IMR-90 (cell line): ENCODE measurements at regions not wholly inside any gene's neighbourhood (a gene's known extent, or its start where the extent isn't known, plus 50 kb on each side); places are given as distances from the start of the nearest gene placed in this dataset.
A peak's percentile ranks its signal among the peaks of the same experiment; 100 is the strongest.

ENCODE experiments used
- ATAC-seq: fragments of 200-7000 bp; cut with Tn5 transposase; 2 replicates; pipeline ENCODE4 v1.9.1; 2020; ENCODE audit warnings: low read depth, mild to moderate bottlenecking, moderate library complexity
- BruUV-seq: library from RNA; stranded (reverse); fragments of 400-500 nt; replicated peaks from 2 replicates; lab custom pipeline; 2021; lab: Mats Ljungman, UMichigan
- CTCF ChIA-PET: fragments of 300-600 bp; formaldehyde crosslinking; extraction: SDS; loops from one replicate; lab custom pipeline; 2021; ENCODE audit warnings: antibody characterized with exemption; lab: Yijun Ruan, JAX
- POLR2A ChIA-PET: fragments of 300-600 bp; sonication (Branson Sonifier 250); formaldehyde crosslinking; loops from one replicate; lab custom pipeline; 2022; ENCODE audit warnings: antibody characterized with exemption; ENCODE audit not compliant: unreplicated experiment; lab: Charles Lee
- DNase-seq: peaks from one replicate; pipeline ENCODE4 v3.0.0; 2013
- H2AFZ ChIP-seq: replicated peaks from 2 replicates; pipeline ENCODE3; 2013; ENCODE audit warnings: low read length, mild to moderate bottlenecking; ENCODE audit not compliant: poor library complexity
- H2AK5ac ChIP-seq: 2 replicates; pipeline ENCODE4 v1.6.1; 2013; ENCODE audit warnings: low read depth, low read length, inconsistent platforms
- H2AK9ac ChIP-seq: replicated peaks from 2 replicates; pipeline ENCODE3; 2013; ENCODE audit warnings: mild to moderate bottlenecking, low read depth, low read length, moderate library complexity; ENCODE audit not compliant: poor library complexity
- H2BK120ac ChIP-seq: 2 replicates; pipeline ENCODE4 v1.6.1; 2013; ENCODE audit warnings: low read depth, low read length, inconsistent platforms
- H2BK15ac ChIP-seq: 3 replicates; pipeline ENCODE4 v1.6.1; 2013; ENCODE audit warnings: low read depth, low read length, inconsistent platforms
- H2BK20ac ChIP-seq: 2 replicates; pipeline ENCODE4 v1.6.1; 2013; ENCODE audit warnings: low read depth, mild to moderate bottlenecking, inconsistent platforms, low read length, moderate library complexity
- H2BK5ac ChIP-seq: 2 replicates; pipeline ENCODE4 v1.6.1; 2013; ENCODE audit warnings: mild to moderate bottlenecking, low read depth, low read length, inconsistent platforms; ENCODE audit not compliant: poor library complexity, severe bottlenecking
- H3K14ac ChIP-seq: replicated peaks from 2 replicates; pipeline ENCODE4 v1.6.1; 2013; ENCODE audit warnings: low read depth, low read length, inconsistent platforms
- H3K18ac ChIP-seq: 2 replicates; pipeline ENCODE4 v1.6.1; 2013; ENCODE audit warnings: low read depth, low read length, control low read depth
- H3K23ac ChIP-seq: 2 replicates; pipeline ENCODE4 v1.6.1; 2013; ENCODE audit warnings: low read depth, low read length, inconsistent platforms
- H3K27ac ChIP-seq: 2 replicates; pipeline ENCODE4 v1.5.1; 2013; ENCODE audit warnings: mild to moderate bottlenecking, control low read depth, low read length; ENCODE audit not compliant: insufficient read depth
- H3K27me3 ChIP-seq: 2 replicates; pipeline ENCODE4 v1.6.1; 2013; ENCODE audit warnings: low read length; ENCODE audit not compliant: control insufficient read depth, insufficient read depth
- H3K36me3 ChIP-seq: 2 replicates; pipeline ENCODE4 v1.6.1; 2013; ENCODE audit warnings: low read length, mixed read lengths; ENCODE audit not compliant: control insufficient read depth, insufficient read depth
- H3K4ac ChIP-seq: 2 replicates; pipeline ENCODE4 v1.6.1; 2013; ENCODE audit warnings: low read depth, low read length, inconsistent platforms
- H3K4me1 ChIP-seq: 2 replicates; pipeline ENCODE4 v1.6.1; 2013; ENCODE audit warnings: low read length, mixed read lengths; ENCODE audit not compliant: control insufficient read depth, insufficient read depth
- H3K4me2 ChIP-seq: 2 replicates; pipeline ENCODE4 v1.6.1; 2013; ENCODE audit warnings: low read depth, mild to moderate bottlenecking, control low read depth, low read length, moderate library complexity
- H3K4me3 ChIP-seq: 2 replicates; pipeline ENCODE4 v1.5.1; 2013; ENCODE audit warnings: low read depth, mild to moderate bottlenecking, control low read depth, low read length, moderate library complexity; ENCODE audit not compliant: insufficient read depth
- H3K56ac ChIP-seq: 2 replicates; pipeline ENCODE4 v1.6.1; 2013; ENCODE audit warnings: low read length, inconsistent platforms; ENCODE audit not compliant: insufficient read depth; ENCODE audit errors: extremely low read depth
- H3K79me1 ChIP-seq, 2 experiments: 2 replicates each; pipeline ENCODE4 v1.6.1; 2013; ENCODE audit warnings: low read length in 2 of 2, inconsistent platforms in 1 of 2, low read depth in 1 of 2
- H3K9ac ChIP-seq: 2 replicates; pipeline ENCODE4 v1.6.1; 2013; ENCODE audit warnings: low read depth, low read length, control low read depth
- H3K9me1 ChIP-seq: 2 replicates; pipeline ENCODE4 v1.6.1; 2013; ENCODE audit warnings: low read length, inconsistent platforms; ENCODE audit not compliant: insufficient read depth
- H3K9me3 ChIP-seq: 2 replicates; pipeline ENCODE4 v1.6.1; 2013; ENCODE audit warnings: low read length; ENCODE audit not compliant: control insufficient read depth, insufficient read depth
- H4K20me1 ChIP-seq: 2 replicates; pipeline ENCODE4 v1.6.1; 2013; ENCODE audit warnings: low read length, inconsistent platforms; ENCODE audit not compliant: insufficient read depth
- H4K5ac ChIP-seq: 2 replicates; pipeline ENCODE4 v1.6.1; 2013; ENCODE audit warnings: mild to moderate bottlenecking, low read depth, low read length, control low read depth
- H4K8ac ChIP-seq, 2 experiments: 2 replicates each; pipeline ENCODE4 v1.6.1; 2013; ENCODE audit warnings: low read depth in 2 of 2, low read length in 2 of 2, control low read depth in 1 of 2, inconsistent platforms in 1 of 2
- H4K91ac ChIP-seq: 2 replicates; pipeline ENCODE4 v1.6.1; 2013; ENCODE audit warnings: low read depth, low read length, inconsistent platforms; ENCODE audit not compliant: insufficient read depth
- BHLHE40 ChIP-seq: fragments of 150-350 bp; IDR thresholded peaks from 2 replicates; pipeline ENCODE4 v1.6.1; 2016; ENCODE audit warnings: mild to moderate bottlenecking, low read depth, low read length
- CEBPB ChIP-seq: IDR thresholded peaks from 2 replicates; pipeline ENCODE4 v1.6.1; 2012; ENCODE audit warnings: low read depth, low read length, improper control_type of control experiment
- CHD1 ChIP-seq: IDR thresholded peaks from 2 replicates; pipeline ENCODE4 v1.6.1; 2012; ENCODE audit warnings: low read depth, low read length, improper control_type of control experiment
- ELK1 ChIP-seq: fragments of 150-350 bp; IDR thresholded peaks from 2 replicates; pipeline ENCODE4 v1.6.1; 2016; ENCODE audit warnings: low read depth, mild to moderate bottlenecking, low read length, moderate library complexity, borderline replicate concordance
- FOS ChIP-seq: fragments of 150-350 bp; IDR thresholded peaks from 2 replicates; pipeline ENCODE4 v1.6.1; 2016; ENCODE audit warnings: low read depth, low read length
- MAFK ChIP-seq: IDR thresholded peaks from 2 replicates; pipeline ENCODE4 v1.6.1; 2012; ENCODE audit warnings: low read depth, low read length, improper control_type of control experiment
- MAZ ChIP-seq: IDR thresholded peaks from 2 replicates; pipeline ENCODE4 v1.6.1; 2012; ENCODE audit warnings: low read depth, mild to moderate bottlenecking, low read length, improper control_type of control experiment, moderate library complexity, borderline replicate concordance
- MXI1 ChIP-seq: IDR thresholded peaks from 2 replicates; pipeline ENCODE4 v1.6.1; 2012; ENCODE audit warnings: low read depth, mild to moderate bottlenecking, low read length, moderate library complexity, borderline replicate concordance
- NFE2L2 ChIP-seq: fragments of 150-350 bp; IDR thresholded peaks from 2 replicates; pipeline ENCODE4 v1.6.1; 2016; ENCODE audit warnings: low read depth, mild to moderate bottlenecking, low read length
- POLR2A ChIP-seq: IDR thresholded peaks from 2 replicates; pipeline ENCODE4 v1.6.1; 2012; ENCODE audit warnings: mild to moderate bottlenecking, low read depth, low read length
- RAD21 ChIP-seq: IDR thresholded peaks from 2 replicates; pipeline ENCODE4 v1.6.1; 2012; ENCODE audit warnings: low read length, improper control_type of control experiment
- RCOR1 ChIP-seq: IDR thresholded peaks from 2 replicates; pipeline ENCODE4 v1.6.1; 2012; ENCODE audit warnings: mild to moderate bottlenecking, low read length, improper control_type of control experiment; ENCODE audit not compliant: insufficient replicate concordance
- RFX5 ChIP-seq: IDR thresholded peaks from 2 replicates; pipeline ENCODE4 v1.8.0; 2012; ENCODE audit warnings: low read depth, mild to moderate bottlenecking, low read length, moderate library complexity
- SMC3 ChIP-seq: fragments of 150-350 bp; IDR thresholded peaks from 2 replicates; pipeline ENCODE4 v1.6.1; 2016; ENCODE audit warnings: low read depth, mild to moderate bottlenecking, antibody characterized with exemption, low read length, moderate library complexity
- USF2 ChIP-seq: fragments of 150-350 bp; IDR thresholded peaks from 2 replicates; pipeline ENCODE4 v1.6.1; 2017; ENCODE audit warnings: mild to moderate bottlenecking, antibody characterized with exemption, low read length, low read depth
- WGBS, 2 experiments: methylation state at CpG; one replicate each; pipeline versions ENCODE4 v1.1.5 to v1.1.7; 2013; ENCODE audit warnings: missing lambda C conversion rate in 2 of 2; ENCODE audit not compliant: insufficient read length in 1 of 2; ENCODE audit errors: extremely low coverage in 2 of 2; 5-methylcytosine and 5-hydroxymethylcytosine counted together
- dilution Hi-C: fragments of 300-500 bp; cut with HindIII; formaldehyde crosslinking; loops from one replicate; pipeline ENCODE4 v1.14.3; 2018; ENCODE audit warnings: low sequenced_read_pairs; ENCODE audit not compliant: unreplicated experiment
- in situ Hi-C: fragments of 300-500 bp; cut with MboI; formaldehyde crosslinking; loops from 3 replicates; pipeline ENCODE4 v1.14.3; 2019; ENCODE audit warnings: low sequenced_read_pairs, inconsistent platforms, mixed read lengths
- intact Hi-C: fragments of 100-400 bp; cut with micrococcal nuclease; formaldehyde crosslinking; loops from 2 replicates; pipeline ENCODE4 v1.10.0; 2022
- TF ChIP-seq, protein P1 (sequence below): conservative IDR thresholded peaks from 2 replicates; pipeline ENCODE4 v1.5.1; 2012; ENCODE audit warnings: mild to moderate bottlenecking, low read depth, low read length, improper control_type of control experiment

DNA sequence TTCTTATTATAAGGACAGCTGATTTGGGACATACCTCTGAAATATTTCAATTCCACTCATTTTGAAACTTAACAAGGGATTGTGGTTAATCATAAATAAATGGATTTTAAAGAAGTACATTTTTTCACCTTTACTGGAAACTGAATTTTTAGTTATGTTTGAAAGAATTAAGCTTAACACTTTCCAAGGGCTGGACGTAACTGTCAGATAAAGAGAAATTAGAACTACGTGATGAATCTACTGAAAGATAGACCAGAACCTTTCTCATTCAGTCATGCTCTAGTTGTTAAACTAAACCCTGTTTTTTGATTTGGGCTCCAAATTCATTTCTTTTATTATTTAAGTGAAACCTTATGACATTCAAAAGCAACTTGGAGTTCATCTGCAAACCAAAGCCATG, 1892.1 kb upstream of the SEL1L start:
- POLR2A ChIA-PET = no interaction called here
- no peaks in the 10 kb centered on the region for H3K27me3 ChIP-seq
- dilution Hi-C loops = no loop called here

More for the DNA sequence above, 1892.1 kb upstream of the SEL1L start:
- H3K9me3 ChIP-seq = no peaks in the 10 kb centered on the region
- H4K8ac ChIP-seq = no peak overlapping the region
- H2BK5ac ChIP-seq = no peak overlapping the region
- no peak overlapping the region for H3K4me3 ChIP-seq
- no peak overlapping the region for H3K27ac ChIP-seq
- H4K5ac ChIP-seq = no peak overlapping the region
- intact Hi-C loops (no loop called here), in situ Hi-C loops (no loop called here)
- H3K14ac ChIP-seq = no peak overlapping the region
- H2AK5ac ChIP-seq = no peak overlapping the region
- H3K56ac ChIP-seq = no peak overlapping the region
- no peak overlapping the region for H4K91ac ChIP-seq
- H2BK120ac ChIP-seq = 0 out of 2 replicates have a peak overlapping the region, but pooled peaks have one; percentile 42
- H4K20me1 ChIP-seq = no peaks in the 10 kb centered on the region
- no peak overlapping the region for H2AK9ac ChIP-seq
- no peak for DNase-seq
- ATAC-seq = no peak
- no peak overlapping the region for H3K4ac ChIP-seq
- no peaks in the 10 kb centered on the region for H3K4me1 ChIP-seq
- H2BK20ac ChIP-seq = peak overlapping the region; percentile 68; the same call in 1 of the 2 replicates
- H3K9ac ChIP-seq = no peak overlapping the region
- WGBS, 2 experiments = no CpG with 5 or more reads among the region's 2 CpGs
- no peak overlapping the region for H3K18ac ChIP-seq
- H2BK15ac ChIP-seq = no peak overlapping the region
- H3K23ac ChIP-seq = no peak overlapping the region
- no peaks in the 10 kb centered on the region for H3K9me1 ChIP-seq
- no peaks in the 10 kb centered on the region for H3K36me3 ChIP-seq
- H2AFZ ChIP-seq = no peak overlapping the region
- CTCF ChIA-PET = no interaction called here
- TF ChIP-seq RFX5 = no peak
- no peak for TF ChIP-seq FOS
- TF ChIP-seq NFE2L2 = no peak
- no peak for TF ChIP-seq MAFK
- TF ChIP-seq USF2 = no peak
- TF ChIP-seq MAZ = no peak
- TF ChIP-seq, protein P1, sequence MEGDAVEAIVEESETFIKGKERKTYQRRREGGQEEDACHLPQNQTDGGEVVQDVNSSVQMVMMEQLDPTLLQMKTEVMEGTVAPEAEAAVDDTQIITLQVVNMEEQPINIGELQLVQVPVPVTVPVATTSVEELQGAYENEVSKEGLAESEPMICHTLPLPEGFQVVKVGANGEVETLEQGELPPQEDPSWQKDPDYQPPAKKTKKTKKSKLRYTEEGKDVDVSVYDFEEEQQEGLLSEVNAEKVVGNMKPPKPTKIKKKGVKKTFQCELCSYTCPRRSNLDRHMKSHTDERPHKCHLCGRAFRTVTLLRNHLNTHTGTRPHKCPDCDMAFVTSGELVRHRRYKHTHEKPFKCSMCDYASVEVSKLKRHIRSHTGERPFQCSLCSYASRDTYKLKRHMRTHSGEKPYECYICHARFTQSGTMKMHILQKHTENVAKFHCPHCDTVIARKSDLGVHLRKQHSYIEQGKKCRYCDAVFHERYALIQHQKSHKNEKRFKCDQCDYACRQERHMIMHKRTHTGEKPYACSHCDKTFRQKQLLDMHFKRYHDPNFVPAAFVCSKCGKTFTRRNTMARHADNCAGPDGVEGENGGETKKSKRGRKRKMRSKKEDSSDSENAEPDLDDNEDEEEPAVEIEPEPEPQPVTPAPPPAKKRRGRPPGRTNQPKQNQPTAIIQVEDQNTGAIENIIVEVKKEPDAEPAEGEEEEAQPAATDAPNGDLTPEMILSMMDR = no peak
- no peak for TF ChIP-seq CHD1
- TF ChIP-seq POLR2A = no peak
- TF ChIP-seq RAD21 = no peak
- TF ChIP-seq CEBPB = no peak
- TF ChIP-seq ELK1 = no peak
- no peak for TF ChIP-seq SMC3
- TF ChIP-seq MXI1 = no peak
- no peak for TF ChIP-seq RCOR1
- TF ChIP-seq BHLHE40 = no peak
- H3K79me1 ChIP-seq = no peaks in the 10 kb centered on the region
- H3K4me2 ChIP-seq = no peak overlapping the region
- BruUV-seq = no TSS peak
